ENCODE measurements at regions not wholly inside any gene's neighbourhood (a gene's known extent, or its start where the extent isn't known, plus 50 kb on each side); places are given as distances from the start of the nearest gene placed in this dataset.

DNA sequence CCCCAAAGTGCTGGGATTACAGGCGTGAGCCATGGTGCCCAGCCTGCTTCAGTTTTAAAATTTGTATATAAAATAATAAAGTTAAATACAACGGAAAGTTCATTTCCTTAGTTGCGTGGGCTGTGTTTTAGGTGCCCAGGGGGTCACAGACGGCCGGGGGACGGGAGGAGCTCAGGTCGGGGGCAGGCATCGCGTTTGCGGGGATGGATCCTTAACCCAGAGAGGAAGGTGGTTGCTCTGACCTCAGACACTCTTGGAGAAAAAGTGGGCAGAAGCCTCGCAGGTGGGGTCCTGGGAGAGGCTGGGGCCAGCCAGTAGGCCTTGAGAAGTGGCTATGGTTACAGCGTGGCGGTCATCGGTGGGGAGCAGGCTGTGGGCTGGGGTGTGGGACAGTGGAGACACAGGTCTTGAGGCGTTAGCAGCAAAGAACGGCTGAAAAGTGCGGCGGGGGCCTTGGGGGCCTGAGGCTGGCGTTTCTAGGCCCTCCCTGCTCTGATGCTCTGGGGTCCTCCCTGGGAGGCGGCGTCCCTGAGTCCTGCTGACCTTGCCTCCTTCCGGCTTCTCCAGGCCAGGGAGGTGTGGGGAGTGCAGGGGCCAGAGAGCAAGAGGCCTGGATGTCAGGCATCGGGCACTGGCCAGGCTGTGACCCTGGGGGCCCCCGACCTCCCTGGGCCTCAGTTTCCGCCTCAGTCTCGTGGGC, 54.4 kb downstream of the UNCX start:
- Mint-ChIP-seq H3K27me3 (peaks cover 2% of the 10 kb centered on the region), H3K4me1 (ENCODE audit: low read depth) (peaks cover 9% of the 10 kb centered on the region), H3K36me3 (no peaks in the 10 kb centered on the region), H3K9me3 (ENCODE audit: low read depth) (no peaks in the 10 kb centered on the region), H3K4me3 (no peak overlapping the region), H3K27ac (no peak overlapping the region)

- Mint-ChIP-seq H3K27ac (no peak overlapping the region), H3K36me3 (no peaks in the 10 kb centered on the region), H3K4me1 (ENCODE audit: low read depth) (peaks cover 9% of the 10 kb centered on the region), H3K27me3 (peaks cover 2% of the 10 kb centered on the region), H3K9me3 (ENCODE audit: low read depth) (no peaks in the 10 kb centered on the region), H3K4me3 (no peak overlapping the region)
Observed at GRCh38 chr7:1287752-1288201, 55.1 kb downstream of the UNCX start.

- H3K27ac Mint-ChIP-seq, result no peak overlapping the region
- peaks cover 9% of the 10 kb centered on the region for H3K4me1 Mint-ChIP-seq (ENCODE audit: low read depth)
- no peaks in the 10 kb centered on the region for H3K9me3 Mint-ChIP-seq (ENCODE audit: low read depth)
- no peaks in the 10 kb centered on the region for H3K36me3 Mint-ChIP-seq
- no peak overlapping the region for H3K4me3 Mint-ChIP-seq
- H3K27me3 Mint-ChIP-seq, result peaks cover 2% of the 10 kb centered on the region
Observed at GRCh38 chr7:1288390-1288995, 55.8 kb downstream of the UNCX start.

- no peak overlapping the region for H3K27ac Mint-ChIP-seq
- H3K4me3 Mint-ChIP-seq, result no peak overlapping the region
- peaks cover 9% of the 10 kb centered on the region for H3K4me1 Mint-ChIP-seq (ENCODE audit: low read depth)
- no peaks in the 10 kb centered on the region for H3K9me3 Mint-ChIP-seq (ENCODE audit: low read depth)
- H3K27me3 Mint-ChIP-seq, result peaks cover 2% of the 10 kb centered on the region
- no peaks in the 10 kb centered on the region for H3K36me3 Mint-ChIP-seq
Observed at GRCh38 chr7:1288996-1289551, 56.4 kb downstream of the UNCX start.

DNA sequence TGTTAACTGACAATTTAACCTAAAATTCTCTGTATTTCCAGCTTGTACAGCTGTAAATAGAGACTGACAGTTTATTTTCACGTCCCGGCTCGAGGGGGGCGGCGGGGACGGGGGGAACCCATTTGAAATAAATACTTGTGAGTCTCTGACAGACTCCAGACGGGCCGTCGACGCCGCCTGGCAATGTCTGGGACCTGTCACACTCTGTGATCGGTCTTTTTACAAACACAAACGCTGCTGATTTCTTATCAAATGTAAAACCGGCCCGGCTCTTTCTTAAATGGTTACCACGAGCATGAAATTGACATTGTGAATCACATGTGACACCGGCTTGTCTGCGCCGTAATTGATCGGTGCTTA, 57.0 kb downstream of the UNCX start:
- Mint-ChIP-seq H3K36me3 (no peaks in the 10 kb centered on the region), H3K27me3 (peaks cover 2% of the 10 kb centered on the region), H3K4me3 (peak overlapping the region; percentile 81), H3K27ac (no peak overlapping the region), H3K4me1 (ENCODE audit: low read depth) (peaks cover 11% of the 10 kb centered on the region), H3K9me3 (ENCODE audit: low read depth) (no peaks in the 10 kb centered on the region)

DNA sequence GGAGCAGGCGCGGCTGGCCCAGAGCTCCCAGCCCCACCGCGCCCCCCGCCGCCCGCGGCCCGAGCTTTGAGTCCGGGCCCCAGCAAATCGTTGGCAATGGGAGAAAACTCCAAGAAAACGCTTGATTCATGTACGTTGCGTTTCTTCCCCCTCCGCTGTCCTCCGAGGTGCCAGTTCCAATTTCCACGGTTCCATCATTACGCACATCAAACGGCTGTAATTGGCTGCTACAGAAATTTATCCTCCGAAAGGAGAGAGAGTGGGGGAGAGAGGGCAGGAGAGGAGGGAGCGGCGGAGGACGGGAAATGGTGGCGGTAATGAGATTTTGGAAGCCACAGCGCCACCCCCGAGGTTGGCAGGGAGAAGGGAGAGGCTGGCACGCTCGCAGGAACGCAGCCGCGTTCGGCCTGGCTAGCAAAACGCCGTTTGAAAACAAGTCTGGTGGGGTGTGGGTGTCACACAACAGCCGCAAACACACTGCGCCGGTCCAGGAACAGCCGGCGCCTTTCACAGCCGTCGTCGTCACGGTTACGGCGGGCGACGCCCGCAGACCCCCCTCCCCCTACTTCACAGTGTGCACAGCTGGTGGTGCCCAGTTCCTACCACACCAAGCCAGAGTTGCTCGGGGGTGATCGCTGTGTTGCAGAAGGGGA, 57.5 kb downstream of the UNCX start:
- H3K4me1 Mint-ChIP-seq (ENCODE audit: low read depth), result peaks cover 11% of the 10 kb centered on the region
- H3K9me3 Mint-ChIP-seq (ENCODE audit: low read depth), result no peaks in the 10 kb centered on the region
- peak overlapping the region; percentile 81 for H3K4me3 Mint-ChIP-seq
- H3K27me3 Mint-ChIP-seq, result peaks cover 2% of the 10 kb centered on the region
- H3K27ac Mint-ChIP-seq, result no peak overlapping the region
- no peaks in the 10 kb centered on the region for H3K36me3 Mint-ChIP-seq

DNA sequence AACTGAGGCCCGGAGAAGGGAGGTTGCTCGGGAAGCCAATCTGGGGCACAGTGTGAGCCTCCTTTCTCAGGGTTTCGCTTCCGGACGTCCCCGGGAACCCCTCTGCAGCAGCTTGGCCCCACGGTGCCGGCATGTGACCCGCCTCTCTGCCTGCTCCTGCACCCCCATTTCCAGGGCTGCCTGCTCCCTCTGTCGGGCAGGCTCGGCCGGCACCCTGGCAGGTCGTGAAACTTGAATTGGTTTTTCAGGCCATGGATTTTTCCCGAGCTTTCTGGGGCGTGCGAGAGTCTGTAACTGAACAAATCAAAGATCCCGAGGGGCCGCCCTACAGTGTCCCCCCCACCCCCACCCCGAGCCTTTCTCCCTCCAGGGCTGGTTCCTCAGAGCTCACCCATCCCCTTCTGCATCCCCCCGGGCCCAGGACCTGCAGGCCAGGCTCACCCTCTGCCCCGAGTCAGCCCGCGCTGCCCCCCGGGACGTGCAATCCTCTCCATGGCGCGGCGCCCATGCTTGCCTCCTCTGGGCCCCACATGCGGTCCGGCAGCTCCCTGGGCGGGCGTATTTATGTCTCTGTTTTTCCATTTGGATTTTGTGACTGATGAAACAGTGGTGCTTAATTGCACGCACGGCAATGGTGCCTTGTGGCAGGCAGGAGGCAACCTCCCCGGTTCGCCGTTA, 58.1 kb downstream of the UNCX start:
- peaks cover 2% of the 10 kb centered on the region for H3K27me3 Mint-ChIP-seq
- no peaks in the 10 kb centered on the region for H3K9me3 Mint-ChIP-seq (ENCODE audit: low read depth)
- H3K36me3 Mint-ChIP-seq, result no peaks in the 10 kb centered on the region
- H3K27ac Mint-ChIP-seq, result no peak overlapping the region
- peak overlapping the region; percentile 81 for H3K4me3 Mint-ChIP-seq
- peaks cover 11% of the 10 kb centered on the region for H3K4me1 Mint-ChIP-seq (ENCODE audit: low read depth)

GRCh38 chr7:1291357-1291689, 58.7 kb downstream of the UNCX start:
- no peak overlapping the region for H3K27ac Mint-ChIP-seq
- H3K4me1 Mint-ChIP-seq (ENCODE audit: low read depth), result peaks cover 11% of the 10 kb centered on the region
- H3K9me3 Mint-ChIP-seq (ENCODE audit: low read depth), result no peaks in the 10 kb centered on the region
- peaks cover 2% of the 10 kb centered on the region for H3K27me3 Mint-ChIP-seq
- H3K4me3 Mint-ChIP-seq, result peak overlapping the region; percentile 70
- H3K36me3 Mint-ChIP-seq, result no peaks in the 10 kb centered on the region

DNA sequence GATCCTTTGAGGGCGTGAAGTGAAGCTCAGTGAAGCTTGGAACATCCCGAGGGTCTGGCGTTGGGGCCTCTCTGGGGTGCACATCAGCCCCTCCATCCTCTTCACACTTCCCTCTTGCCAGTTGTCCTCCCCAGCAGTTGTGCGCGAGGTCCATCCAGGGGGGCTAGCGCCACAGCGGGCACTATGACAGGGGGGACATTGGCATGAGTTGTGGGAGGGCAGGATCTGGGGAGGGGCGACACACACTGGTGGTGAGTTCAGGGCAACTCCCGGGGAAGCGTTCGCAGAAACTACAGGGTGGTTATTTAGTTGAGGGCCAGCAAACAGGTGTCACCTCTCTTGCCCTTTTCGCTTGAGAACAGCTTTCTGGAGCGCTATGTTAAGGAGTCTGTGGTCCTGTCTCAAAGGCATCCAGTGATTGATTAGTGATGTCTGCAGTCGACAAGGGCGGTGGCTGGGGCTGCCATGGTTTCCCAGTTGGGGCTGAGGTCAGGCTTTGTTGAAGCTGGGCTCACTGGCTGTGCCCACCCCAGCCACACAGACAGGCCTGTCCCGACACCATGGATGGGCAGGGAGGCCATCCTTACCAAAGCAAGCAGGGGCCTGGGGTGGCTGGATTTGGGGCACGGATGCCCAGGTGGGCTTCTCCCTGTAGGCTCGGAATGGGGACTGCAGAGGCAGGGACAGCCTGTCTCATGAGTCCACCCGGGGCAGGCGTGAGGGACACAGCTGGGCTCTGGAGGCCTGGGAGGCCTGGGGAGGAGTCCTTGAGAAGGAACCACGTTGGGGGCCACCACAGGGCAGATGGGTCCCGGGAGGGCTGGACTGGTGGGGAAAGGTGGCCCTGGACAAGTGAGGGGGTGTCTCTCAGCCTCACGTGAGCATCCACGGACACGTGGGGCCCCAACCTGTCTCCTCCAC, 59.4 kb downstream of the UNCX start:
- no peaks in the 10 kb centered on the region for H3K36me3 Mint-ChIP-seq
- H3K4me1 Mint-ChIP-seq (ENCODE audit: low read depth), result peaks cover 11% of the 10 kb centered on the region
- no peak overlapping the region for H3K27ac Mint-ChIP-seq
- peak overlapping the region; percentile 70 for H3K4me3 Mint-ChIP-seq
- H3K9me3 Mint-ChIP-seq (ENCODE audit: low read depth), result no peaks in the 10 kb centered on the region
- peaks cover 2% of the 10 kb centered on the region for H3K27me3 Mint-ChIP-seq

GRCh38 chr7:1292972-1293830, 60.5 kb downstream of the UNCX start:
- no peak overlapping the region for H3K27ac Mint-ChIP-seq
- H3K4me1 Mint-ChIP-seq (ENCODE audit: low read depth), result peaks cover 11% of the 10 kb centered on the region
- H3K36me3 Mint-ChIP-seq, result no peaks in the 10 kb centered on the region

GRCh38 chr7:1293950-1294411, 61.3 kb downstream of the UNCX start:
- Mint-ChIP-seq H3K4me3 (no peak overlapping the region), H3K4me1 (ENCODE audit: low read depth) (peaks cover 11% of the 10 kb centered on the region), H3K9me3 (ENCODE audit: low read depth) (no peaks in the 10 kb centered on the region), H3K27me3 (peaks cover 2% of the 10 kb centered on the region), H3K27ac (no peak overlapping the region), H3K36me3 (no peaks in the 10 kb centered on the region)

More at GRCh38 chr7:1292972-1293830, 60.5 kb downstream of the UNCX start:
- Mint-ChIP-seq H3K27me3 (peaks cover 2% of the 10 kb centered on the region), H3K9me3 (ENCODE audit: low read depth) (no peaks in the 10 kb centered on the region), H3K4me3 (no peak overlapping the region)

GRCh38 chr7:1295776-1296355, 63.2 kb downstream of the UNCX start:
- no peak overlapping the region for H3K4me3 Mint-ChIP-seq
- peaks cover 2% of the 10 kb centered on the region for H3K27me3 Mint-ChIP-seq

GRCh38 chr7:1296356-1296981, 63.8 kb downstream of the UNCX start:
- peaks cover 4% of the 10 kb centered on the region for H3K4me1 Mint-ChIP-seq (ENCODE audit: low read depth)
- H3K27ac Mint-ChIP-seq, result no peak overlapping the region
- no peaks in the 10 kb centered on the region for H3K36me3 Mint-ChIP-seq
- no peak overlapping the region for H3K4me3 Mint-ChIP-seq
- H3K27me3 Mint-ChIP-seq, result peaks cover 2% of the 10 kb centered on the region
- H3K9me3 Mint-ChIP-seq (ENCODE audit: low read depth), result no peaks in the 10 kb centered on the region

More at GRCh38 chr7:1295776-1296355, 63.2 kb downstream of the UNCX start:
- Mint-ChIP-seq H3K36me3 (no peaks in the 10 kb centered on the region), H3K27ac (no peak overlapping the region), H3K9me3 (ENCODE audit: low read depth) (no peaks in the 10 kb centered on the region), H3K4me1 (ENCODE audit: low read depth) (peaks cover 7% of the 10 kb centered on the region)

All from activated naive CD8-positive, alpha-beta T cell (primary cell).